ENCODE measurements at regions not wholly inside any gene's neighbourhood (a gene's known extent, or its start where the extent isn't known, plus 50 kb on each side); places are given as distances from the start of the nearest gene placed in this dataset.

DNA sequence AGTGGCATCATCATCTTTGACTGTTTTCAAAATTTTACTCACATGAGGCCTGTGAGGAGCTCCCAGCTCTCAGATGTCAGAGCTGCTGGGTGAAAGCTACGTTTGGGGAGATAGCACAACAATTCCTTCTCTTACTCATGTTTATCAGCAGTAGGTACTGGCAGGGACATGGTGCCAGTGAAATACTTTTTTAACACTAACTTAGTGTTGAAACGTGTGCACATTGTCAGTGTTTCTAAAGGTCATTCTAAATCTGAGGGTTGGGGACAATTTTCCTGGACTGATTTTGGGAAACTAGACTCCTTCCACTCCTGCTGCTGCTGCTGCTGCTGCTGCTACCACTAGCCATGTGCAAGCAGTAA lies 487.4 kb downstream of the PDCD6IP start (continued):
- TF ChIP-seq, protein P1, sequence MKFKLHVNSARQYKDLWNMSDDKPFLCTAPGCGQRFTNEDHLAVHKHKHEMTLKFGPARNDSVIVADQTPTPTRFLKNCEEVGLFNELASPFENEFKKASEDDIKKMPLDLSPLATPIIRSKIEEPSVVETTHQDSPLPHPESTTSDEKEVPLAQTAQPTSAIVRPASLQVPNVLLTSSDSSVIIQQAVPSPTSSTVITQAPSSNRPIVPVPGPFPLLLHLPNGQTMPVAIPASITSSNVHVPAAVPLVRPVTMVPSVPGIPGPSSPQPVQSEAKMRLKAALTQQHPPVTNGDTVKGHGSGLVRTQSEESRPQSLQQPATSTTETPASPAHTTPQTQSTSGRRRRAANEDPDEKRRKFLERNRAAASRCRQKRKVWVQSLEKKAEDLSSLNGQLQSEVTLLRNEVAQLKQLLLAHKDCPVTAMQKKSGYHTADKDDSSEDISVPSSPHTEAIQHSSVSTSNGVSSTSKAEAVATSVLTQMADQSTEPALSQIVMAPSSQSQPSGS (IDR thresholded peaks at IDR 0.05; ENCODE audit: low read length), result no peak
- TF ChIP-seq TAF1 (IDR thresholded peaks at IDR 0.05; ENCODE audit: borderline replicate concordance, low read depth, low read length) (no peak), POLR2AphosphoS5 (IDR thresholded peaks at IDR 0.05; ENCODE audit: low read length) (no peak), MXI1 (IDR thresholded peaks at IDR 0.05; ENCODE audit: low read depth, low read length) (no peak)

DNA sequence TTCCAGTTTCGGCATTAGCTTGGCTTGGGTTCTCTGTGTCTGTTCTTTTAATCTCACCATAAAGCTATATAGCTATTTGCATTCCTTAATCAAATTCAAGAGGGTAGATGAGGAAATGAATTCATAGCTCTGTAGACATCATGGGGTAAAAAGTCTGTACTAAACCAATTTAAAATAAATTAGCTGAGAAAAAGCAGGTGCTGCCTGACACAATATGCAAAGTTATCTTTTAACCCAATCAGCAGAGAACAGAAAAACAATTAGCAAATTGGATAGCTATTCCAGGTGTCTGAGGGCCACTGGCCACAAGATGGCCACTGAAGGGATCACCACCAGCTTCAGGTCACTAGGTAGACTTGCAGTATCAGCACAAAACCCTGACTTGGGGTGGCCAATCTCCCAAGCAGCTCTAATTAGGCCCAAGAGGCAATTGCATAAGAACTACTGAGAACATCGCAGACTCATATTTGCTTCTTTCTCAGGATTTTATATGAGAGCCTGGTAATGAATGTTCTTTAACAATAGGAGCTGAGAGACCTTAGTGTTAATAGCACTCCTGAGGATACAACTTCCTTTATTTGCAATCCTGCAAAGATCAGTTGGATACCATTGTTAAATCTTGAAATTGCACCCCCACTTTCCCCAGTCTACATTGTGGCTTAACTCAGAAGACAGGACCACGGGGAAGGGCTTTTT lies 494.3 kb downstream of the PDCD6IP start:
- SMC1A ChIA-PET (ENCODE audit: uncharacterized antibody, unreplicated experiment), result interaction anchor here (1.5 to 1.6 kb wide), 2 partner anchors 10 to 16 kb away, joined by 3 to 5 read pairs; no protein-coding TSS in a partner anchor

More for the DNA sequence above, 494.3 kb downstream of the PDCD6IP start:
- no peak for TF ChIP-seq CHD1 (IDR thresholded peaks at IDR 0.05; ENCODE audit: low read depth, low read length)
- TF ChIP-seq, protein P2, sequence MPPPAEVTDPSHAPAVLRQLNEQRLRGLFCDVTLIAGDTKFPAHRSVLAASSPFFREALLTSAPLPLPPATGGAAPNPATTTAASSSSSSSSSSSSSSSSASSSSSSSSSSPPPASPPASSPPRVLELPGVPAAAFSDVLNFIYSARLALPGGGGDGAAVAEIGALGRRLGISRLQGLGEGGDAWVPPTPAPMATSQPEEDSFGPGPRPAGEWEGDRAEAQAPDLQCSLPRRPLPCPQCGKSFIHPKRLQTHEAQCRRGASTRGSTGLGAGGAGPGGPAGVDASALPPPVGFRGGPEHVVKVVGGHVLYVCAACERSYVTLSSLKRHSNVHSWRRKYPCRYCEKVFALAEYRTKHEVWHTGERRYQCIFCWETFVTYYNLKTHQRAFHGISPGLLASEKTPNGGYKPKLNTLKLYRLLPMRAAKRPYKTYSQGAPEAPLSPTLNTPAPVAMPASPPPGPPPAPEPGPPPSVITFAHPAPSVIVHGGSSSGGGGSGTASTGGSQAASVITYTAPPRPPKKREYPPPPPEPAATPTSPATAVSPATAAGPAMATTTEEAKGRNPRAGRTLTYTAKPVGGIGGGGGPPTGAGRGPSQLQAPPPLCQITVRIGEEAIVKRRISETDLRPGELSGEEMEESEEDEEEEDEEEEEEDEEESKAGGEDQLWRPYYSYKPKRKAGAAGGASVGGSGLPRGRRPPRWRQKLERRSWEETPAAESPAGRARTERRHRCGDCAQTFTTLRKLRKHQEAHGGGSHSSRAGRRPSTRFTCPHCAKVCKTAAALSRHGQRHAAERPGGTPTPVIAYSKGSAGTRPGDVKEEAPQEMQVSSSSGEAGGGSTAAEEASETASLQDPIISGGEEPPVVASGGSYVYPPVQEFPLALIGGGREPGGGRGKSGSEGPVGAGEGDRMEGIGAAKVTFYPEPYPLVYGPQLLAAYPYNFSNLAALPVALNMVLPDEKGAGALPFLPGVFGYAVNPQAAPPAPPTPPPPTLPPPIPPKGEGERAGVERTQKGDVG (CRISPR knock-in tag; IDR thresholded peaks at IDR 0.05), result no peak
- no peak for TF ChIP-seq CHD4 (IDR thresholded peaks at IDR 0.05)
- TF ChIP-seq, protein P3, sequence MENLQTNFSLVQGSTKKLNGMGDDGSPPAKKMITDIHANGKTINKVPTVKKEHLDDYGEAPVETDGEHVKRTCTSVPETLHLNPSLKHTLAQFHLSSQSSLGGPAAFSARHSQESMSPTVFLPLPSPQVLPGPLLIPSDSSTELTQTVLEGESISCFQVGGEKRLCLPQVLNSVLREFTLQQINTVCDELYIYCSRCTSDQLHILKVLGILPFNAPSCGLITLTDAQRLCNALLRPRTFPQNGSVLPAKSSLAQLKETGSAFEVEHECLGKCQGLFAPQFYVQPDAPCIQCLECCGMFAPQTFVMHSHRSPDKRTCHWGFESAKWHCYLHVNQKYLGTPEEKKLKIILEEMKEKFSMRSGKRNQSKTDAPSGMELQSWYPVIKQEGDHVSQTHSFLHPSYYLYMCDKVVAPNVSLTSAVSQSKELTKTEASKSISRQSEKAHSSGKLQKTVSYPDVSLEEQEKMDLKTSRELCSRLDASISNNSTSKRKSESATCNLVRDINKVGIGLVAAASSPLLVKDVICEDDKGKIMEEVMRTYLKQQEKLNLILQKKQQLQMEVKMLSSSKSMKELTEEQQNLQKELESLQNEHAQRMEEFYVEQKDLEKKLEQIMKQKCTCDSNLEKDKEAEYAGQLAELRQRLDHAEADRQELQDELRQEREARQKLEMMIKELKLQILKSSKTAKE (IDR thresholded peaks at IDR 0.05; ENCODE audit: low read depth, poor library complexity, severe bottlenecking), result no peak
- no peak for TF ChIP-seq SREBF2 (IDR thresholded peaks at IDR 0.05; ENCODE audit: low read length)
- TF ChIP-seq YY1 (IDR thresholded peaks at IDR 0.05; ENCODE audit: low read depth, low read length), result no peak
- no peak for TF ChIP-seq KAT2A (conservative IDR thresholded peaks at IDR 0.05; ENCODE audit: control insufficient read depth, low read depth, low read length)
- TF ChIP-seq, protein P4, sequence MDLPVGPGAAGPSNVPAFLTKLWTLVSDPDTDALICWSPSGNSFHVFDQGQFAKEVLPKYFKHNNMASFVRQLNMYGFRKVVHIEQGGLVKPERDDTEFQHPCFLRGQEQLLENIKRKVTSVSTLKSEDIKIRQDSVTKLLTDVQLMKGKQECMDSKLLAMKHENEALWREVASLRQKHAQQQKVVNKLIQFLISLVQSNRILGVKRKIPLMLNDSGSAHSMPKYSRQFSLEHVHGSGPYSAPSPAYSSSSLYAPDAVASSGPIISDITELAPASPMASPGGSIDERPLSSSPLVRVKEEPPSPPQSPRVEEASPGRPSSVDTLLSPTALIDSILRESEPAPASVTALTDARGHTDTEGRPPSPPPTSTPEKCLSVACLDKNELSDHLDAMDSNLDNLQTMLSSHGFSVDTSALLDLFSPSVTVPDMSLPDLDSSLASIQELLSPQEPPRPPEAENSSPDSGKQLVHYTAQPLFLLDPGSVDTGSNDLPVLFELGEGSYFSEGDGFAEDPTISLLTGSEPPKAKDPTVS (IDR thresholded peaks at IDR 0.05; ENCODE audit: low read depth, low read length), result no peak
- no peak for TF ChIP-seq ZNF207 (IDR thresholded peaks at IDR 0.05; ENCODE audit: borderline replicate concordance)
- TF ChIP-seq ZBED1 (IDR thresholded peaks at IDR 0.05; ENCODE audit: borderline replicate concordance), result no peak
- WGBS (ENCODE audit: insufficient coverage, insufficient replicate concordance, low lambda C conversion rate, missing lambda C conversion rate), result 33% methylated on average over 3 of the region's 3 CpGs
- CTCF ChIA-PET, result interaction anchor here (1.1 kb wide), 1 partner anchor 33 kb away, joined by 3 read pairs; no protein-coding TSS in a partner anchor
- Histone ChIP-seq H3K27me3 (replicated peaks in 1 of 2; ENCODE audit: control insufficient read depth in 2 of 2, insufficient read depth in 2 of 2, low read length in 1 of 2) (no peaks in the 10 kb centered on the region), H3K4me1 (ENCODE audit: control insufficient read depth, insufficient read depth, low read length) (no peaks in the 10 kb centered on the region), H3K9me3 (replicated peaks; ENCODE audit: control insufficient read depth, insufficient read depth, low read length) (no peaks in the 10 kb centered on the region), H3K27ac (ENCODE audit: control insufficient read depth, insufficient read depth) (no peak overlapping the region), H2AFZ (ENCODE audit: control insufficient read depth, low read depth, low read length) (no peak overlapping the region), H3K4me2 (ENCODE audit: control insufficient read depth, insufficient read depth) (no peak overlapping the region), H3K9ac (ENCODE audit: control insufficient read depth, insufficient read depth, low read length) (no peak overlapping the region), H3K4me3 (no peak overlapping the region), H4K20me1 (ENCODE audit: control insufficient read depth, insufficient read depth) (no peaks in the 10 kb centered on the region), H3K79me2 (ENCODE audit: control insufficient read depth, insufficient read depth, low read length) (no peaks in the 10 kb centered on the region), H3K36me3 (ENCODE audit: control insufficient read depth in 2 of 2, insufficient read depth in 2 of 2, low read length in 1 of 2) (no peaks in the 10 kb centered on the region)
- intact Hi-C loops (cut with micrococcal nuclease; ENCODE audit: unreplicated experiment) (no loop called here), in situ Hi-C loops (cut with MboI) (no loop called here)
- FAIRE-seq (no peak), DNase-seq (ENCODE audit: low read depth, low spot score) (no peak), ATAC-seq (no peak)
- RAD21 ChIA-PET (ENCODE audit: unreplicated experiment), result no interaction called here
- no TSS peak for BruUV-seq (replicated peaks)
- POLR2A ChIA-PET, result no interaction called here
